WTC11 (cell line): ENCODE measurements at regions not wholly inside any gene's neighbourhood (a gene's known extent, or its start where the extent isn't known, plus 50 kb on each side); places are given as distances from the start of the nearest gene placed in this dataset.

Experiments
- CTCF ChIP-seq: fragments of 200-600 bp; IDR thresholded peaks from 2 replicates; pipeline ENCODE4 v1.8.0; 2022; ENCODE audit warnings: antibody characterized with exemption
- E2F4 ChIP-seq: sonication (generic); formaldehyde crosslinking; IDR thresholded peaks from 2 replicates; pipeline ENCODE4 v1.8.1; 2022; ENCODE audit warnings: low read depth, mild to moderate bottlenecking, moderate library complexity, missing genetic modification reagents, borderline replicate concordance
- ELF4 ChIP-seq: sonication (generic); formaldehyde crosslinking; IDR thresholded peaks from 2 replicates; pipeline ENCODE4 v1.8.1; 2022; ENCODE audit warnings: low read depth, mild to moderate bottlenecking, moderate library complexity, missing genetic modification reagents
- FOXK1 ChIP-seq: sonication (generic); formaldehyde crosslinking; IDR thresholded peaks from 2 replicates; pipeline ENCODE4 v1.8.0; 2022; ENCODE audit warnings: mild to moderate bottlenecking, moderate library complexity, missing genetic modification reagents
- FOXP4 ChIP-seq: sonication (generic); formaldehyde crosslinking; IDR thresholded peaks from 2 replicates; pipeline ENCODE4 v1.8.0; 2022; ENCODE audit warnings: mild to moderate bottlenecking, missing genetic modification reagents
- PRRX2 ChIP-seq: fragments of 250-450 bp; sonication (Bioruptor Pico); IDR thresholded peaks from 2 replicates; pipeline ENCODE4 v1.8.0; 2021; ENCODE audit warnings: mild to moderate bottlenecking
- SMAD3 ChIP-seq: sonication (generic); formaldehyde crosslinking; IDR thresholded peaks from 2 replicates; pipeline ENCODE4 v1.8.0; 2022; ENCODE audit warnings: missing genetic modification reagents, mild to moderate bottlenecking, borderline replicate concordance
- ZNF232 ChIP-seq: sonication (generic); formaldehyde crosslinking; IDR thresholded peaks from 2 replicates; pipeline ENCODE4 v1.8.0; 2022; ENCODE audit warnings: mild to moderate bottlenecking, missing genetic modification reagents
- ZNF317 ChIP-seq: sonication (generic); formaldehyde crosslinking; IDR thresholded peaks from 2 replicates; pipeline ENCODE4 v1.8.1; 2023; ENCODE audit warnings: low read depth, mild to moderate bottlenecking, moderate library complexity, missing genetic modification reagents, borderline replicate concordance

- no peak for TF ChIP-seq FOXK1 (CRISPR knock-in tag)
- no peak for TF ChIP-seq ELF4 (CRISPR knock-in tag)
- TF ChIP-seq CTCF: no peak
- no peak for TF ChIP-seq PRRX2 (CRISPR knock-in tag)
- TF ChIP-seq FOXP4 (CRISPR knock-in tag): no peak
- no peak for TF ChIP-seq E2F4 (CRISPR knock-in tag)
- TF ChIP-seq ZNF232: no peak
- TF ChIP-seq ZNF317: no peak
- TF ChIP-seq SMAD3 (CRISPR knock-in tag): no peak
Measured at GRCh38 chr21:16767201-16767600, 745.6 kb upstream of the CXADR start.
